Posterior vena cava (tissue), 2 donors: ENCODE measurements at regions not wholly inside any gene's neighbourhood (a gene's known extent, or its start where the extent isn't known, plus 50 kb on each side); places are given as distances from the start of the nearest gene placed in this dataset.

ENCODE experiments used
- DNase-seq: peaks from one replicate; pipeline ENCODE4 v3.0.0-alpha.2; 2020; ENCODE audit warnings: low spot score
- intact Hi-C, 2 donors: fragments of 100-400 bp; cut with DNase I; formaldehyde crosslinking; loops; one replicate each; pipeline versions ENCODE4 v1.14.1 to v1.14.2; 2022 to 2023
- donor health status: DM: yes; HTN: yes; CAD: no.
- donor health status: DM: yes; HTN: yes; CAD: no.

DNA sequence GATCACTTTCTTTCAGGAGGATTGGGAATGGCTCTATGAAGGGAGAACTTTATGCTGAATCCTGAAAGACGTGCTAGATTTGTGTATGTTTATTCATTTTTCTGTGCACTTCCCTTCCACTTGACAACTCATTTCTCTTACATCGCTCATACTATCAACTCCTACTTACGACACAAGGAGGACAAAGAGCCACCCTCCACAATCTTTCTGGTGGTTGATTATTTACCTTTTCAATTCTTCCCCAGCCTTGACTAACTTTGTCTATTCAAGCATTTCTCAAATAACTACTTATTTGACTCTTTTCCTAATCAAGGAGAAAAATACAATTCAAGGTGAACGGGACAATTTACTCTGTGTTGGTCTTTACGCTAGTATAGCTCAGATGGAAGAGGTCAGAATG is 622.1 kb downstream of the TLR4 start:
- DNase-seq = no peak

DNA sequence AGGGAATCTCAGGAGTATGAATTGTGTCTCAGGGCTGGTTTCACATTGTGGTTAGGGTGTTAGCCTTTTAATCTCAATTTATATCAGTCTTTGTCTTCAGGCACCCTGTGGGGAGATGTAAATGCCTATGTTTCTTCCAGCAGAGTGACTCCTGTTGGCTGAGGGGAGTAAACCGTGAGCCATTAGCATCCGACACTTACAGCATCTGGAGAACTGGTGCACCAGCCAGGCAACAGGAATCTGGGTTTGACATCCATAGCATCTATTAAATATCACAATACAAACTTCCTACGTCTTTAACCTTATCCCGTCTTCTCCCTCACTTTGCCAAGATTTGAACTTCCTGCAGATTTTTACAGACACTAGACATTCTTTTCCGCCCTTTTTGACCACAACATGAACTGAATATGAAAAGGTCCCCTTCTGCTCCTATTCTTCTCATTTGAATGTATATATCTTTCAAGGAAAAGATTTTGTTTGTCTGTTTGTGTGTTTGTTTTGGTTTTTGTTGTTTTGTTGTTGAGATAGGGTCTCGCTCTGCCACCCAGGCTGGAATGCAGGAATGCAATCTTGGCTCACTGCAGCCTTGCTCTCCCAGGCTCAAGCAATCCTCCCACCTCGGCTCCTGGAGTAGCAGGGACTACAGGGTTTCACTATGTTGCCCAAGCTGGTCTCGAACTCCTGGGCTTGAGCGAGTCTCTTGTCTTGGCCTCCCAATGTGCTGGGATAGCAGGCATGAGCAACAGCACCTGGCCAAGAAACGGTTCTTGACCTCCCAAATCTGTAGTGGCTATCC is 626.2 kb downstream of the TLR4 start:
- no peak for DNase-seq
- intact Hi-C loops = no loop called here

More for the DNA sequence above, 622.1 kb downstream of the TLR4 start:
- intact Hi-C loops = loop anchor here in 1 of 2 donors (10.0 kb wide), 1 partner anchor 118 kb away; no protein-coding TSS in a partner anchor

DNA sequence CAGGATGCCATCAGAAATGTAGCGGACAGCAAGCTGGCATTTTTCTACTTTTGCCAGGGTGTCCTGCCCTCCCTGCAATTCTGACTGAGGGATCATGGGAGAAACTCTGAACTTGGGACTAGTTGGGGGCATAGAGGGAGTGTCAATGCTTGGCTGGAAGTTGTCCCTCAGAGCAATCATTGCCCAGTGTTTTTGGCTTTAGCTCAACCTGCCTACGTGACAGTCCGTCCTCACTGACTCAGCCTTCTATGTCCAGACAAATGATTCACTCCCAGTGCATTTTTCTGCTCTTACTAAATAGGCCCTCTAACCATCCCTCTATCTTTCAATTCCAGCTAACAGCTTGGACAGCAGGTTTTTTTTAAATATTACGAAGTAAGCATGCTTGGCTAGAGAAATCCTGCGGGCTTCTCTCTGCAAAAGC is 627.4 kb downstream of the TLR4 start:
- DNase-seq = no peak
- intact Hi-C loops = no loop called here

DNA sequence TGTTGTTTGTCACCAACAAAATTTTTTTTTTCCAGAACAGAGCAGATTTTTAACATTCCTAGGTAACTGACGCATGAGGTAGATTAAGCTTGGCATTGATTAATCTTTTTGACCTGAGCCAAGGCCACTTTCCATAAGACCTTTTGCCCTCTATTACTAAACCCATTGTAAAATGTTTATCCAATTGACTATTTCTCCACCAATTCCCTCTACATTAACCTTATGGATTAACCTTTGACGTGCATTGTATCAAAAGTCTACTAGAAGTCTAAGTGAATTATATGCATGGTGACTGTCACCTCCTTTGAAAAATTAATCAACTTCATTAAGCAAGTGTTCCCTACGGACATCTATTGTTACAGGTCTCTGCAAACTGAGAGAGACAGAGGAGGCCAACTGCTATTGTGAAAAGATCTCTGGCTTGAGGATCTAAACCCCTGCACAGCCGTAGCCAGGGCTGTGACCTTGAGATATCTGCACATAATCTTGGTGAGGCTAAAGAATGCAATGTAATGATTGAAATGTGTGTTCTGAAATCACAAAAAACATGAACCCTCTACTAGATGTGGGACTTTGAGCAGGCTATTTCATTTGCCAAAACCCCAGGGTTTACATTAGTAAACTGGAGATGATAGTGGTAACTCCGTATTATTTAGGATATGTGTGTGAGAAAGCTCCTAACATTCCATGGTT is 632.2 kb downstream of the TLR4 start:
- intact Hi-C loops = no loop called here
- no peak for DNase-seq

DNA sequence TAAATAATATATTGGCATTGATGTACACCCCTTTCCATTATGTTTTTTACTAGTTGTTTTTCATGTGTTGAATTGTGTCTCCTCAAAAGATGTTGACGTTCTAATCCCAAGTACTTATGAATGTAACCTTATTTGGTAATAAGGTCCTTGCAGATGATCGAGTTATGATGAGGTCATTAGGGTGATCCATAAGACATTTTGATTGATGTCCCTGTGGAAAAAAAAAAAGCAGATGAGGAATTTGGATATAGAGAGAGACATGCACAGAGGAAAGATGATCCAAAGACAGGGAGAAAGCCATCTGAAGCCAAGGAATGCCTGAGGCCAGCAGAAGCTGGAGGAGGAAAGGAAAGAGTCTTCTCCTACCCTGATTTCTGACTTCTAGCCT is 632.7 kb downstream of the TLR4 start:
- no peak for DNase-seq
- intact Hi-C loops = no loop called here

DNA sequence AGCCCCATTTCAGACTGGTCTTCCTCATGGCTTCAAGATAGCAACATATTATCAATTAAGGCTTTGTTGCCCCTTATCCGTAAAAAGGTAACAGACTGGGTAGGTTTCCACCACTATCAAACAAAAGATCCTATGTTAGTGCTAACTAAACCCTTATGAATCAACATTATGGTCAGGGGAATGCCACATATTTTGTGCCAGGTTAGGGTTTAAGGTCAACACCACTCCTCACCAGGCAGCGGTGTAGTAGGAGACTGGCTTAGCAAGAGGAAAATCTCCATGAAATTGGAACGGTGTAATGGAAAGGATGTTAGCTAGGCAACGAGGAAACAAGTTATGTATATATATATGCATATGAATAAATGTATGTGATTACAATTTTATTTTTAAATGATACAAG is 655.8 kb downstream of the TLR4 start:
- intact Hi-C loops = no loop called here

DNA sequence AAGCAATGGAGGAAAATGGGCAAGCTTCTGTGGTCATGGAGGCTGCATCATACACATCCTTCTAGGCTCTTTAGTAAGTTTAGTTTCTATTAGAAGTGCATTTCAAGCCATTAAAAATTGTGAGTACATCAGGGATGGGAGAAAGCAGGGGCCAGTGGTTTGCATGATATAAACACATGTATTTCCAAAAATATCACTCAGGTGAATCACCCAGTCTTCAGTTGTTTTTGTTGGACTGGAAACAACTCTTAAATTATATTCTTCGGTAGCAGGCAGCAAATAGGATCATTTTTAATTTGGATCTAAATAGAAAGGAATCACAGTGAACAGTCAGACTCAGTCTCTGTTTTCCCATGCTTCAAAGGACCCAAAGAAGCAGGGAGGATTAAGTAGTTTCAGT is 657.9 kb downstream of the TLR4 start:
- DNase-seq = no peak
- intact Hi-C loops = no loop called here

More for the DNA sequence above, 655.8 kb downstream of the TLR4 start:
- DNase-seq = no peak

DNA sequence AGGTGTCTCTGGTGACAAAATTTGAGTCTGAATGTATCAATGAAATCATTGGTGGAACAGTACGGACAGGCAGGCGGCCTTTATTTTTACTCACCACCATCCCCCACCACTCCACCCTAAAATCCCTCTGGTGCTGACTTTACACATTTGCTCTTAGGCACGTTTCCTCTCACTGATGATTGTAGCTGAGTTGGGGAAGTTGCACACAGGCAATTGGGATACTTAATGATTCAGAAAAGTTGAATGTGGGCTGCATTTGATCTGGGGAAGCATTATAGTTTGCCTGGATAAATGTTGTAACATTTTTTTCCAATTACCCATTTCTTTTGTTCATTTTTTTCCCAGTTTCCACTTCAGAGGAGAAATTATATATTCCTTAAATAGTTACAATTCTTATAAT is 658.4 kb downstream of the TLR4 start:
- intact Hi-C loops = no loop called here
- no peak for DNase-seq

DNA sequence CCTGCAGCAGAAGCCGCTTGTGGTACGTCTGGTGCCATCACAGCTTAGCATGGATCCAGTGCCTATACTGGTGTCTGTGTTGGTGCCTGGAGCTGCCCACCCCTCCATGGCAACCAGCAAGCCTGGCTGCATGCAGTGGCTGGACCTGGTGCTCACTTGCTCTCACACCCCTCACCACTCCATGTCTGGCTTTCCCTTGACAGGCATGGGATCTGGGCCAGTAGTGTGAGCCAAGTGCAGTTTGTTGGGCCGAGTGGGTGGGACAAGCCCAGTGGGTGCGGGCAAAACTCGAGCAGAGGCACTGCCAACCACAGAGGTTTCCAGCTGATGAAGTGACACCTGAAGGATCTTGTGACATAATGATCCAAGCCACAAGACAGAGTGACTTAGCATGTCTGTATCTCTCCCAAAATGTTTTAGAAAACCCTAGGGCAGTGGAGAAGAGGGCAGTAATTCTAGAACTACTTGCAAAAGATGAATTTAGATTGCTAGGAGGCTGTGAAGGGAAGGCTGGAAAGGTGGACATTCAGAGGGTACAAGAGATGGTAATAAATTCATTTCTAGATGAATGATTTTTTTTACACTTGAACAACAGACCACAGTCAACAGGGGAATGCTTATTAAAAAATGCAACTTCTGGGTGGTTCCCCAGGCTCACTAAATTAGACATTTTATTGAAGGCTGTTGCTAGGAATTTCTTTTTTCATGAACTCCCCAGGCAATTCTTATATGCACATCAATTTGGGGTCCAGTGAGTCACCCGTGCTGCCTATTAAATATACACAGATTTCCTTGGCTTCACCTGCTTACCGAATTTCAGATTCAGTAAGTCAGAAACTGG is 660.3 kb downstream of the TLR4 start:
- no peak for DNase-seq
- intact Hi-C loops = no loop called here

DNA sequence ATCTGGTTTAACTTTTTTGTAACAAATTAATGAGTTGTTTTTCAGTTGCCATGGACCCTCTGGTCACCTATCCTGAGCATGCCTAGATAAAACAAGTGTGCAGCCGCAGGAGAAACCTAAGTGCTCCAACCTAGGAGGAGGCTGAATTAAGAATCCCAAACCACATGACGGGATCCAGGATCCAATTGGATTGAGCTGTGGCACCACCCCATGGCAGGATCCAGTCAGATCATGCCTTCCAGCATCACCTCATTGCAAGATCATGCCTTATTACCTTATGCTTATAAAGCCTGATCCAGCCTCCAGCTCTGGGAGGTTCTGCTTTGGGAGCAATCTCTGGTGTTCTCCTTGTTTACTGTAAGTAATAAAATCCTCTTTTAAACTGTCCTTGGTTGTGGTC is 662.0 kb downstream of the TLR4 start:
- DNase-seq = no peak
- intact Hi-C loops = no loop called here

DNA sequence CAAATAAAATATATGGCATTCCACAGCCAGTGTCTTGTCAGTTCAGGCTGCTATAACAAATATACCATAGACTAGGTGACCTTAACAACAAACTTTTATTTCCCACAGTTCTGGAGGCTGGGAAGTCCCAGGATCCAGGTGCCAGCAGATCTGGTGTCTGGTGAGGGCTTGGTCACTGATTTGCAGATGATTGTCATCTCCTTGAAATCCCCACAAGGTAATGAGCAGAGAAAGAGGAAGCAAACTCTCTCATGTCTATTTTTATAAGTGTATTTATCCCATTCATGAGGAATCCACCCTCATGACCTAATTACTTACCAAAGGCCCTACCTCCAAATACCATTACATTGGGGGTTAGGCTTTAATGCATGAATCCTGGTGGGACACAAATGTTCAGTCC is 663.2 kb downstream of the TLR4 start:
- DNase-seq = no peak
- intact Hi-C loops = no loop called here

DNA sequence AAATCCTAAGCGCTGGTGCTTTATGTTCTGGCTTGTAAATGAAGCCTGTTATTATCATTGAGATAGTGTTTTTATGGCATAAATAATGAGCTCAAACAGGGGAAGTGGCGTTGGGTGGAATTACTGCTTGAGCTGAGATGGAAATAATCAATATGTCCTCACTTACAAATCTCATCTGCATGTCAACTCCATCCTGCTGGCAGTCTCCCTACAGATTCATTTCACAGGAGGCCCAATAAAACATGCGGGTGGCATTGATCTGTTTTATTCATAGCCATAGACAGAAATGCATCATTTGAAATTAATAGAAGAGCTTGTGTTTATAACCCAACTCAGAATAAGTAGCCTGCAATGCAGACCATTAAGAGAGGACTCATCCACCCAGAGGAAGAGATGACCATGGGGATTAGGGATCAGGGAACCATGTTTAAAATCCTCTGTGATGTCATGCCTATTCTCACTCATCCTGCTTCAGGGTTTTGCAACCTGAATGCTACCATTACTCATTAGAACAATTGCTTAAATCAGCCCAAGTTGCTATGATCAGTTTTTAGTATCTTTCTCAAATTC is 680.4 kb downstream of the TLR4 start:
- intact Hi-C loops = no loop called here

DNA sequence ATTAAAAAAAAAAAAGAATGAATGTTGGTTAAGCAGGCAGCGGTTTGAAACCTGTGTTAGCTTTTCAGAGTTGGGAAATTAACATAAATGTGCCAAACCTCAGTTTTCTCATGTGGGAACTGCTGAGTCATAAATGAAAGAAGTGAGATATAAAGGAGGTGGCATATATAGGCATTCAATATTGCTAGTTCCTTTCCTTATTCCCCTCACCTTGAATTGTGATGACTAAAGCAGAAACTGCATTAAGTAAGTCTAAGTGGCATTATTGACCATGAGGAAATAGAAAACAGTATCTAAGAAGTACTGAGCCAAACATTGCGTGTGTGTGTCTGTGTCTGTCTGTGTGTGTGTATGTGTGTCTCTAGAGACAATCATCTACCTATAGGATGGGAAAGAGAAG is 691.2 kb downstream of the TLR4 start:
- no peak for DNase-seq
- intact Hi-C loops = no loop called here

More for the DNA sequence above, 680.4 kb downstream of the TLR4 start:
- no peak for DNase-seq

DNA sequence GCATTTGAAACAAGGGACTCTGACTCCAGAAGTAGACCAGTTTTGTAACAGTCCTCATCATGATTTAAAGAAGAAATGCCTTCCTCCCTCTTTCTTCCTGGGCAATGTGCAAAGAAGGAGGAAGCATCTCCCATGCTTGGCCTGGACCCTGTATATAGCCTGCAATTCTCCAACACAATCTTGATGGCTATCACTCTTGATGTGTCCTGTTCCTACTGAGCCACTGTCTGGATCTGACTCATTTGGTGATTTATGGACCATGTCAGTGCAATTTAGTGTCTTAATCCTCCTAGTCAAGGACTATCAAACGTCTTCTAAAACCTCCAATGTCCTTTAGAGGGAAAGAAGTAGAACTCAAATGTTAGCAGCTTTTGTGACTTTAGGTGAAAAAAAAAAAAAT is 697.3 kb downstream of the TLR4 start:
- intact Hi-C loops = no loop called here

DNA sequence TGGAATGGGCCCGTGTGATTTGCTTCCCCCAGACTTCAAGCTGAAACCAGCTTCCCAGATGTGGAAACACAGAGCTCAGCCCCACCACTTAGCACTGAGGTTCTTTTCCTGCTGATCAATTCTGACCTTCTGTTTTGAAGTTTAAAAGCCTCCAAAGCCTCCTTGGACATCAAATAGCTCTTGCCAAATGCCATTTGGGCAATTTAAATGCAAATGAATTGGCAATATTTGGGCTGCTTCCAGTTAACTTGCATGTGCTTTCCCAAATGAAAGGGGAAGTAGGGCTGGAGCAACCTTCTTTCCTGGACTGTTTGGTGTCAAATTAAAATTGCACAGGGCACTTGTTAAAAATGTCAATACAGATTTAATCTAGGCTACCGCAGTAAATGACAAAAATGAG is 710.5 kb downstream of the TLR4 start:
- DNase-seq = no peak
- intact Hi-C loops = no loop called here

More for the DNA sequence above, 697.3 kb downstream of the TLR4 start:
- no peak for DNase-seq

DNA sequence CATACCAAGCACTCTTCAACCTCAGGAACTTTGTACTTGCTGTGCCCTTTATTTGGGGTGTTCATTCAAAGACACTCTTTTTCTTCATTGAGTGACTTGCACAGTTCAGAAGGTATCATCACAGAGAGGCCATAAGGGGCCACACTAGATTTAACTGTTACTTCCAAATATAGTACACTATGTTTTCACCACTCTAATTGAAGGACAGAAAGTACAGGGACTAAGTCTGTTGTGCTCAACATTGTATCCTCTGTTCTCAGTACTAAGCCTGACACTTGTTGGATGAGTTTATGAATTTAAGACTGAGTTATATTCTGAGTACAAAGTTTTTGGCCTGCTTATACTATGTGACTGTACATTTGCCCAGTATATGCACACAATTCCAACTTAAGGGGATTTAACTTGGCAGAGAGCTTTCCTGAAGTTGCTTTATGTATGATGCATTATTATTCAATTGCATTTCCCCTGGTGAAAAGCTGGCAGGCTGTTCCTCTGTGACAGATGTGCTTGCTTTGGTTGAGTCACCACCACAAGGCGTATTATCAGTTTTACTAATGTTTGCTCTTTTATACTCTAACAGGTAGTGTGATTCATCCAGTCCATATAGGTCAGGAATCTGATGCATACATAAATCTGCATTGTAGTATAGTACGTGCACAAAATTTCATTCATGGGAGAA is 714.8 kb downstream of the TLR4 start:
- intact Hi-C loops = no loop called here
- no peak for DNase-seq

DNA sequence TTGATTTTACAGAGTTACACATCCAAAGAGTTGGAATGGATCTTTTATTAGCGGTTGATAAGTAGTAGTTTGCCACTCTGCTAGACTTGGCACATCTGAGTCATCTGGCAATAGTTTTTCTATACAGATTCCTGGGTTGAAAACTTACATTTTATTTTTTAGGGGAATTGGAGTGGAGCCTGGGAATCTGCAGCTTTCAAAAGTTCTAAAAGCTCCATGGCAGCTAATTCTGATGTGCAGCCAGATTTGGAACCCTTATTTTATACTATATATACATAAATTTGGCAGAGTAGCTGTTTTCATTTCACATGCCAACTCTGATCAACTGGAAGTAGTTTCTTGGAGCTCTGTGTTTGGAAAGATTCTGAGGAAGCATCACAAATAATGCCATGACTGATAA is 715.5 kb downstream of the TLR4 start:
- intact Hi-C loops = no loop called here
- DNase-seq = no peak

DNA sequence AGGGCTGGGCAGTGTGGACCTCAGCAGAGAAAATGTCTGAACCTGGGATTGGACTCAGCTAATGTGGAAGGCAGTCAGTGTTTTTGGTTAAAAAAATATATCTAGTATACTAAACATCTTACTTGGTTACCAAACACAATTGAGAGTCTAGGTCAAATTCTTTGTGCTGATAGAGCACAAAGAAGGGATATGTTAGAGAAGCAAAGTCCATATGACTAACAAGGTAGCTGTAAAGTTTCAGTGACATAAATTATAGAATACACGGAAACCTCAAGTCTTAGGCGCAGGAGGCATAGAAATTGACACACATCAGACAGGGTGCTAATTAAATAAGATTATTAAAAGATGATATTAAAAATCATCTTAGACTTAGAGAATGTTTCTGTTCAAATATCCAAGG is 718.3 kb downstream of the TLR4 start:
- DNase-seq = no peak
- intact Hi-C loops = no loop called here

DNA sequence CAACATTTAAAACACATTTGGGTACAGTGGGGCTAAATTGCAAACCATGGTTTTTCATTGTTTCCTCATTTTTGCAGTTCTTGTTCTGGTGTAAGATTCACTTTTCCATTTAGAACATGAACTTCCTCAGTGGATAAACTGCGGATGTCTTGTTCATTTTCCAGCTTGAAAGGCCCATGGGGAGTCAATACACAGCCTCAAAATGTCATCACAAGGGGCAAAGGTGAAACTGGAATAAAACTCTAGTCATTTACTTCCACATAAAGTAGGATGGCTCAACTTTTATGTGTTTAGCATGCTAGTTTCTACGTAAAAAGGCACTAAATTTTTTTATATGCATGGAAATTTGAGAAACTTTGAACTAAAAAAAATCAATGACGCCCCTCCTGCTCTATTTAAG is 718.8 kb downstream of the TLR4 start:
- intact Hi-C loops = no loop called here

More for the DNA sequence above, 718.8 kb downstream of the TLR4 start:
- DNase-seq = no peak
